SJSA1 (cell line): ENCODE measurements at regions not wholly inside any gene's neighbourhood (a gene's known extent, or its start where the extent isn't known, plus 50 kb on each side); places are given as distances from the start of the nearest gene placed in this dataset.

Experiments used
- DNase-seq, 2 experiments: peaks; one replicate each; pipeline ENCODE4 v3.0.0-alpha.2; 2015 to 2020; ENCODE audit warnings: low spot score in 2 of 2, low read depth in 1 of 2
- H3K27ac ChIP-seq: fragments of 250-450 bp; sonication (Bioruptor Pico); 2 replicates; pipeline ENCODE4 v1.5.1; 2020; ENCODE audit warnings: mild to moderate bottlenecking, moderate library complexity
- H3K27me3 ChIP-seq: fragments of 250-450 bp; sonication (Bioruptor Pico); replicated peaks from 2 replicates; pipeline ENCODE4 v1.5.1; 2020; ENCODE audit warnings: mild to moderate bottlenecking, moderate library complexity
- H3K36me3 ChIP-seq: fragments of 250-450 bp; sonication (Bioruptor Pico); 2 replicates; pipeline ENCODE4 v1.5.1; 2020; ENCODE audit warnings: mild to moderate bottlenecking
- H3K4me1 ChIP-seq: fragments of 250-450 bp; sonication (Bioruptor Pico); replicated peaks from 2 replicates; pipeline ENCODE4 v1.6.1; 2021; ENCODE audit warnings: mild to moderate bottlenecking
- H3K4me3 ChIP-seq: fragments of 250-450 bp; sonication (Bioruptor Pico); 2 replicates; pipeline ENCODE4 v1.5.1; 2020; ENCODE audit warnings: mild to moderate bottlenecking
- H3K9me3 ChIP-seq: fragments of 250-450 bp; sonication (Bioruptor Pico); replicated peaks from 2 replicates; pipeline ENCODE4 v1.5.1; 2020; ENCODE audit warnings: mild to moderate bottlenecking

DNA sequence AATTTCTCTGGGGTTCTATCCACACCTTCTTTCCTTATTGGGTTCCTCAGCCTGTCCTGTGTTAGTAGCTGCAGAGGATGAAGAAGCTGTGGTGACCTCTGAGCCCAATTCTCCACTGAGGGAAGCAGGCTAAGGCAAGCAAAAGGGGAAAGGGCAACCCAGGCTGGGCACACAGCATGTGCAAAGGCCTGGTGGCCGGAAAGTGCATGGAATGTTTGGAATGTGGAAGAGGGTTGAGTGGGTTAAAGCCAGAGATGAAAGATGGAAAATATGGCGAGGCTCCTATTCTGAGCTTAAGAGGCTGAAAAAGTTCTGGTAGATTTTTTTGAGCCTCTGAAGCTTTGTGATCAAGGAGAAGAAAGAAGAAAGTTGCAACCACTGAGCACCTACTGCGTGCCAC, 247.1 kb downstream of the MIAT start:
- H3K27ac ChIP-seq = no peak overlapping the region
- DNase-seq = no peak
- H3K4me1 ChIP-seq = peaks cover 20% of the 10 kb centered on the region
- no peaks in the 10 kb centered on the region for H3K36me3 ChIP-seq
- H3K4me3 ChIP-seq = no peak overlapping the region
- no peaks in the 10 kb centered on the region for H3K9me3 ChIP-seq
- H3K27me3 ChIP-seq = no peaks in the 10 kb centered on the region

DNA sequence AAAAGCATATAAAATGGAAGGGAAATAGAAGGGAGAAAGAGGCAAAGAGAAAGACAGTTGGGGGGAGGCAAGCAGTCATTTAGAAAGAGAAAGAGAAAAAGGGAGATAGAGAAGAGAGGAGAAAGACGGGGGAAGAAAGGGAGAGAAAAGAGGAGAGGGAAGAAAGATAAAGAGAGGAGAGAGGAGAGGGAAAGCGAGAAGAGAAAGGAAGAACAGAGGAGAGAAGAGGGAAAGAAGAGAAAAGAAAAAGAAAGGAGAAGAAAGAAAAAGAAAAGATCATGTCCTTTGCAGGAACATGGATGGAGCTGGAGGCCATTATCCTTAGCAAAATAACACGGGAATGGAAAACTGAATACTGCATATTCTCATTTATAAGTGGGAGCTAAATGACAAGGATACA, 247.7 kb downstream of the MIAT start:
- H3K36me3 ChIP-seq = no peaks in the 10 kb centered on the region
- no peaks in the 10 kb centered on the region for H3K27me3 ChIP-seq
- H3K27ac ChIP-seq = no peak overlapping the region
- H3K9me3 ChIP-seq = no peaks in the 10 kb centered on the region
- H3K4me3 ChIP-seq = no peak overlapping the region
- peaks cover 20% of the 10 kb centered on the region for H3K4me1 ChIP-seq
- no peak for DNase-seq

DNA sequence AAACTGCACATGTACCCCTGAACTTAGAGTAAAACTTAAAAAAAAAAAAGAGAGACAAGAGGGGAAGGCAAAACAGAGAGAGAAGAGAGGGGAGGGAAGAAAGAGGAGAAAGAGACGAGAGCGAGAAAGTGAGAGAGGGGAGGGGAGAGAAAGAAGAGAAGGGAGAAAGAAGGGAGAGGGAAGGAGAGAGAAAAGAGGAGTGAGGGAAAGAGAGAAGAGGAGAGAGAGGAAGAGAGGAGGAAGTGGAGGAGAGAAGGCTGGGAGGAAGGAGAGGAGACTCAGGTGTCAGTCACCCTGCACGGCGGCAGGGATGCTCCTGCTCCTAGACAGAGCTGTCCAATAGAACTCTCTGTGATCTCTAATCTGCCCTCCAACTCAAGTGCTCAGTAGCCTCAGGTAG, 248.3 kb downstream of the MIAT start:
- no peaks in the 10 kb centered on the region for H3K36me3 ChIP-seq
- no peak overlapping the region for H3K27ac ChIP-seq
- DNase-seq = no peak
- no peaks in the 10 kb centered on the region for H3K27me3 ChIP-seq
- no peaks in the 10 kb centered on the region for H3K9me3 ChIP-seq
- no peak overlapping the region for H3K4me3 ChIP-seq
- H3K4me1 ChIP-seq = peaks cover 20% of the 10 kb centered on the region

DNA sequence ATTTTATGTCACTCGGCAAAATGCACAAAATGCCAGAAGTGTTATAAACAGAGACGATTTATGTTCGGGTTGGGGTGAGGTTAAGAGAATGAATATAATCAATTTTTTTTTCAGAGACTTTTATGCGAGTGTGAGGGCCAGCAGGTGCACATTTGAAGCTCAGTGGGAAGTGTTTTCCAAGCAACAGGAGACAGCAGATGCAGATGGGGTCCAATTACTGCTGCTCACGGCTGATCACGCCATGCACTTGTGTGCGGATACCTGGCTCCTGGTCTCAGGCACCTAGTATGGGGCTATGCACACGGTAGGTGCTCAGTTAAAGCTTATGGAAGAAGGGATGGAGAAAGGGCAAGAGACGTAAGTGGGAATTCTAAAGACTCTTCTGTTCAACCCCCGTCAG, 249.1 kb downstream of the MIAT start:
- H3K4me3 ChIP-seq = no peak overlapping the region
- H3K36me3 ChIP-seq = no peaks in the 10 kb centered on the region
- no peak for DNase-seq
- H3K9me3 ChIP-seq = no peaks in the 10 kb centered on the region
- H3K27ac ChIP-seq = no peak overlapping the region
- H3K4me1 ChIP-seq = peaks cover 20% of the 10 kb centered on the region
- H3K27me3 ChIP-seq = no peaks in the 10 kb centered on the region

DNA sequence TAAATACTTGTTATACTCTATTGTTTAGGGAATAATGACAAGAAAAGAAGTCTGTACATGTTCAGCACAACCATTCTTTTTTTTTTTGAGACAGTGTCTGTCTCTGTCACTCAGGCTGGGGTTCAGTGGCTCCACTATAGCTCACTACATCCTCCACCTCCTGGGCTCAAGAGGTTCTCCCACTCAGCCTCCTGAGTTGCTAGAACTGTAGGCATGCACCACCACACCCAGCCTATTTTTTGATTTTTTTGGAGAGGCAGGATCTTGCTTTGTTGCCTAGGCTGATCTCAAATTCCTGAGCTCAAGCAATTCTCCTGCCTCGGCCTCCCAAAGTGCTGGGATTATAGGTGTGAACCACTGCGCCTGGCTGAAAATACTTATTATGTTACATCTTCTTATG, 250.0 kb downstream of the MIAT start:
- DNase-seq = no peak
- H3K9me3 ChIP-seq = no peaks in the 10 kb centered on the region

DNA sequence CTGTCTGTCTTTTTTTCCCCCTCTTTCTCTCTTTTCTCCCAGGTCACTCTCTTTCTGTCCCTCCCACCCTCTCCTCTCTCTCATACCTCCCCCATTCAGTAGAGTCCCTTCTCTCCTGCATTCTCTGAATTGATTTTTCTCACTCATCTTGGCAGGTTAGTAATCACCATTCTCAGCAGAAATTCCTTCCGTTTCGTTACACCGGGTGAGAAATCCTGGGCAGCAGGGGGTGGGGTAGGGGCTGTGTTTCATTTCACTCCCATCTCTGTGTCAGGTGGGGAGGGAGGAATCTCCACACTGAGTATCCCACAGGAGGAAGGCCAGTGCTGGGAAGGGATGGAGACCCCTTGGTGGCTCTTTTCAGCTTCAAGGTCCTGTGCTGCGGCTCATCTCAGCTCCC, 253.5 kb downstream of the MIAT start:
- Histone ChIP-seq H3K4me3 (no peak overlapping the region), H3K27ac (no peak overlapping the region), H3K27me3 (peaks cover 14% of the 10 kb centered on the region; the same call in 1 of the 2 replicates)

More for the DNA sequence above, 250.0 kb downstream of the MIAT start:
- Histone ChIP-seq H3K27ac (no peak overlapping the region), H3K4me3 (no peak overlapping the region), H3K36me3 (no peaks in the 10 kb centered on the region), H3K4me1 (peaks cover 20% of the 10 kb centered on the region), H3K27me3 (peaks cover 5% of the 10 kb centered on the region; the same call in 1 of the 2 replicates)

DNA sequence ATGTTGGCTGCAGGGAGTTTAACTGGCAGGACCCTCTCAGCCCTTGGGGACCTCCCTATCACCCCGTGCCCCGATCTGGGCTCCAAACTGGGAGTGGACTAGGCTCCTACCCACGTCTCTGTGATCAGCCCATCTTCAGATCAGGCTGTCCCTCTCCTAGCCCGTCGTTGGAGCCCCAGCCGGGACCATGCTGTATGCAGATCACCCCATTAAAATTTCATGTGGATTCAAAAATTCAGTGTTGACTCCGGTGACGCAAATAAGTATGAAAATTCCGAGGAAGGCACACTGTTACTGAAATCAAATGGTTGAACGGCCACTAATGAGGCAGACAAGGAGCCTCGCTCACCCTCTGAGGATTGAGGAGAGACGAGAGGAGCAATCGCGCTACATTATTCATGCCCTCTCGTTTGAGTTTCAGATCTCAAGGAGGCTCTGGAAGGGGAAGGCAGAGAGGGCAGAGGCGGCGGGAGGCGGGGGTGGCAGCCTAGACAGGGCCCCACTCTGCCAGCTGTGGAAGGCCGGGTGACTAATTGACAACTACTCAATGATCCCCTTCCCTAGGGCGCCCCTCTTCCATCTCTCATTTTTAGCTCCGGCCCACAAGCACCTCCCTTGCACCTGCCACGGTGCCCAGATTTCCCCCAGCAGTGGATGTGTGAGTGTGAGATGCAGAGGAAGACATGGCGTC, 255.4 kb downstream of the MIAT start:
- Histone ChIP-seq H3K4me3 (no peak overlapping the region), H3K27me3 (peaks cover 14% of the 10 kb centered on the region; the same call in 1 of the 2 replicates), H3K9me3 (no peaks in the 10 kb centered on the region), H3K36me3 (no peaks in the 10 kb centered on the region), H3K27ac (no peak overlapping the region), H3K4me1 (no peaks in the 10 kb centered on the region)
- DNase-seq = no peak

More for the DNA sequence above, 253.5 kb downstream of the MIAT start:
- no peak for DNase-seq
- Histone ChIP-seq H3K36me3 (no peaks in the 10 kb centered on the region), H3K4me1 (no peaks in the 10 kb centered on the region), H3K9me3 (no peaks in the 10 kb centered on the region)

DNA sequence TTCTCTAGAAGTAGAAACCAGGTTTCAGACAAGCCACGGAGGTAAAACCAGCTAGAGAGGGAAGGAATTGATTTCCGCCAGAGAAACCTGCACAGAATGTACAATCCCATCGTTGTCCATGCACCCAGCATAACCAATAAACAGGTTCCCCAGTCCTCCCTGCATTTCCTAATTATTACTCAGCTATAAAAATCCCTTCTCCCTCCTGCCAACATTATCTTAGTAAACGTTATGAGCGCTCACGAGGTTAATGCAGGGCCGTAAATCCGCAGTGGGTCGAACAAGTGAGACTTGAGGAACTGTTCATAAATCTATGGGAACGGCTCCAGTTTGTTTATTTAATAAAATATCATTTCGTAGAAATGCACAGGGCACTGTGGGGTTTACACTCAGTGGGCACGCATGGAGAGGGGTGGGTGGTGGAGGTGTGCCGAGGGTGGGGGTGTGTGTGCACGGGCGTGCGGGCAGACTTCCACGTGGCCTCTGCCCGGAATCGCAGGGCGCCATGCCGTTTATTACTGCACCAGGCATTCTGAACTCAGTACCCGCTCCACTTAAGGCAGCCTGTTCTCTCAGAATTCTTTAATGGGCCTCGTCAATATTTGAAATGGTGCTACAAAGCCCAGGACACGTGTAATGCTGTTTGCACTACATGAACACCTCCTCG, 257.3 kb downstream of the MIAT start:
- H3K4me3 ChIP-seq = no peak overlapping the region
- no peaks in the 10 kb centered on the region for H3K9me3 ChIP-seq
- no peaks in the 10 kb centered on the region for H3K36me3 ChIP-seq
- peaks cover 14% of the 10 kb centered on the region; the same call in 1 of the 2 replicates for H3K27me3 ChIP-seq
- H3K4me1 ChIP-seq = no peaks in the 10 kb centered on the region
- no peak overlapping the region for H3K27ac ChIP-seq
- no peak for DNase-seq

DNA sequence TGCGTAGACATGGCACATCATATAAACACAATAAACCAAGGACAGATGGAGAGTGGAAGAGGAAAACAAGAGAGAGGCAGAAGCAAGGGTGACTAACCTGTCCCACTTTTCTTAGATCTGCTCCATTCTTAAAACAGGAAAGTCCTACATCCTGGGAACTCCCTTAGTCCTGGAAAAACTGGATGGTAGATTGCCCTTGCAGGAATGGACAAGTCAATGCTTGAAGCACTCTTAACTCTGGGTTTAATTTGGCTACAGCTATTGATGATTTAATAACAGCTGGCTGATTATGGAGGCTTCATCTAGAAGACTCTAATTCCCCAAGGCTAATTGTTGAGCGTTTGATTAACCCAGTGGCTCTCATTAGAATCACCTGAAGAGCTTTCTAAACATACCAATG, 258.8 kb downstream of the MIAT start:
- H3K36me3 ChIP-seq = no peaks in the 10 kb centered on the region
- H3K27ac ChIP-seq = no peak overlapping the region
- no peaks in the 10 kb centered on the region for H3K4me1 ChIP-seq
- H3K4me3 ChIP-seq = no peak overlapping the region
- peaks cover 14% of the 10 kb centered on the region; the same call in 1 of the 2 replicates for H3K27me3 ChIP-seq
- DNase-seq = no peak
- H3K9me3 ChIP-seq = no peaks in the 10 kb centered on the region

DNA sequence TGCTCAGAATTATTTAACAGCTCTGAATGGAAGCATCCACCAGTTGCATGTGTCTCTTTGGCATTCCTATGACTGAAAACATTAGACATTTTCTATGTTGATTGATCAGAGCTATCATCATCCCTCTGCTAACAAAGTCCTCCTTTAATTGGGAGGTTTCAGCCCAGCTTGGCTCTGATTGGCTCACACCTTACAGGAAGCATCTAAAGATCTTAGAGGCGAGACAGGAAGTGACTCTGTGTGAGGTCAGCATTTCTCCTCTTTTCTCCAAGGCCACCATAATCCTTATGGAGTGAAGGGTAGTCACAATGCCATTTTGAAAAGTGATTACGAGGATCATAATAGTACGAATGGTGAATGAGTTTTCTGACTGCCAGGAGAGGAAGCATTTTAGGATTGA, 260.8 kb downstream of the MIAT start:
- no peak for DNase-seq
- Histone ChIP-seq H3K27ac (no peak overlapping the region), H3K9me3 (no peaks in the 10 kb centered on the region), H3K4me3 (no peak overlapping the region), H3K27me3 (0 out of 2 replicates have a peak, but pooled peaks cover 11% of the 10 kb centered on the region), H3K4me1 (no peaks in the 10 kb centered on the region), H3K36me3 (no peaks in the 10 kb centered on the region)

DNA sequence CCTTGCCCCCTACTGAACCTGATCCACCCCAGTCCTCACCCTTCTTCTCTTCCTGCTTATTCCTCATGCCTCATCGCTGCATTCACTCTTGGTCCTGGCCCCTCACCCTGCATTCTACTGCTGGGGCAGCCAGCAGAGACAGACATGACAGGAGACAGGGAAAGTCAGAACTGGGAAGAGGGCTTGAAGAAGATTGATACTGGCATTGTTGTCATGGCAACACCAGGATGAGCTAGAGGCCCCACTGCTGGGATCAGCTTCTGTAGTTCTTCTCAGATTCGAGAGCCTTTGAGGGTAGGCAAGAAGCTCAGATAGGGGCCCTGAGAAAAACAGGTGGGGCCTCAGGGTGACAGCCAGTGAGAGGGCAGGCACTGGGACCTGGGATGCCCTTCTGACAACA, 264.3 kb downstream of the MIAT start:
- Histone ChIP-seq H3K27ac (no peak overlapping the region), H3K9me3 (no peaks in the 10 kb centered on the region), H3K4me3 (no peak overlapping the region), H3K4me1 (no peaks in the 10 kb centered on the region), H3K36me3 (no peaks in the 10 kb centered on the region), H3K27me3 (0 out of 2 replicates have a peak, but pooled peaks cover 8% of the 10 kb centered on the region)
- DNase-seq = no peak

DNA sequence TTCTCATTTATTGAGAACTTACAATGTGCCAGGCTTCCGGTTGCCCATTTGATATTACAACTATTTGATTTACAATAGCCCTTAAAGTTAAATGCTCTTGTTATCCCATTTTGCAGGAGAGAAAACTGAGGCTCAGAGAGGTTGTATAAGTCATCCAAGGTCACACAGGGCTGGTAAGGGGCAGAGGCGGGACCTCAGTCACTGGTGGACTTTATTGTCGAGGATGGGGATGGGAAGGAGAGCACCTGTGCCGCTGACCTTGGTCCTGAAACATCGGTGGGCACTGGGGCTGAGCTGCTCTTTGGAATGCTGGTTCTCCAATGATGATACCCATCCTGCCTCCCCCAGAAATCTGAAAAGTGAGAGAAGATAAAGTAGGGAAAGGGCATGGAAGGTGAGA, 265.4 kb downstream of the MIAT start:
- no peaks in the 10 kb centered on the region for H3K36me3 ChIP-seq
- no peak for DNase-seq
- H3K27ac ChIP-seq = no peak overlapping the region
- no peaks in the 10 kb centered on the region for H3K4me1 ChIP-seq
- 0 out of 2 replicates have a peak, but pooled peaks cover 10% of the 10 kb centered on the region for H3K27me3 ChIP-seq
- H3K9me3 ChIP-seq = no peaks in the 10 kb centered on the region
- H3K4me3 ChIP-seq = no peak overlapping the region

DNA sequence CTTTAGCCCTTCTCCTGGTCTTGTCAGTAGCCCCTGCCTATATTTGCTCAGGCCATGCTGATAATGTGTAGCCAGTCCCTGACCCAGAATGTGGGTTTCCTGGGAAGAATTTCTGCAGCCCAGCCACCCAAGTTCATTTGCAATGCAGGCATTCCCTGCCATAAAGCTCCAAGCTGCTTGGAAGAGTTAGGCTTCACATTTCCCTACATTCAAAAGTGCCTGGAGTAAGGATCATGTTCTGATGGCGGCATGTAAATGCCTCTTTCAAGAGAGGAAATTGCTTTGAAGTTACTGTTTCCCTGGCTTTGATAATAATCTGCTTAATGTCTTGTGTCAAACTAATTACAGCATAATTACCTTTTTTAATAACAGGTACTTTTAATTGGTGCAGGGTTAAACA, 266.1 kb downstream of the MIAT start:
- no peak overlapping the region for H3K4me3 ChIP-seq
- DNase-seq = no peak
- no peaks in the 10 kb centered on the region for H3K36me3 ChIP-seq
- no peaks in the 10 kb centered on the region for H3K9me3 ChIP-seq
- H3K27me3 ChIP-seq = 0 out of 2 replicates have a peak, but pooled peaks cover 10% of the 10 kb centered on the region
- H3K4me1 ChIP-seq = no peaks in the 10 kb centered on the region
- H3K27ac ChIP-seq = no peak overlapping the region

DNA sequence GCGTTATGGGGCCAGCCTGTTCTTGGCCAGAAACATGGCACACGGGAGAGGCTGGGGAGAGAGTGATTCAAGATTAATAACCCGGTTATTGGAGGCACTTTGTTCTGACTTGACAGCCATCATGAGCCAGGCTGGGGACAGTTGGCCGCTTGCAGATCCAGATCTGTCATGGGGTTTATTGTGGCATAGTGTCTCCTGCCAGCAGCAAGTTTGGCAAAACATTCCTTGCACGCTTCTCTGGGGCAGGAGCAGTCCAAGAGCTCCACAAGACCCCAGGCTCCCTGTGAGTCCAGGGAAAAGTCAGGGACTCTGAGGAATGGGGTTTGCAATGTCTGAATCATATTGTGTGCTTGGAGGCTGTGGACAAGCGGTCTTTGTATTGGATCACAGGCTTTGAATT, 270.4 kb downstream of the MIAT start:
- H3K27me3 ChIP-seq = 0 out of 2 replicates have a peak, but pooled peaks cover 9% of the 10 kb centered on the region
- H3K27ac ChIP-seq = no peak overlapping the region
- no peak overlapping the region for H3K4me3 ChIP-seq

More for the DNA sequence above, 270.4 kb downstream of the MIAT start:
- no peaks in the 10 kb centered on the region for H3K9me3 ChIP-seq
- H3K36me3 ChIP-seq = no peaks in the 10 kb centered on the region
- no peaks in the 10 kb centered on the region for H3K4me1 ChIP-seq
- DNase-seq = no peak
